T-helper 1 cell (primary cell): ENCODE measurements at regions not wholly inside any gene's neighbourhood (a gene's known extent, or its start where the extent isn't known, plus 50 kb on each side); places are given as distances from the start of the nearest gene placed in this dataset.

Experiments used
- DNase-seq, 5 donors: peaks; one replicate each; pipeline ENCODE4 v3.0.0-alpha.2; 2012 to 2020

- no peak for DNase-seq
These were observed 53.8 kb downstream of the ADM start for GRCh38 chr11:10358696-10359095.

- no peak for DNase-seq
These were observed 54.3 kb downstream of the ADM start for GRCh38 chr11:10359171-10359570.

- DNase-seq = no peak
These were observed 56.0 kb downstream of the ADM start for GRCh38 chr11:10360835-10361234.

GRCh38 chr11:10365045-10365444 is 60.2 kb downstream of the ADM start:
- no peak for DNase-seq

GRCh38 chr11:10366568-10367331 is 61.9 kb downstream of the ADM start:
- peak in 4 of 5 donors; percentile 18 to 52 (median 23) for DNase-seq

- DNase-seq = no peak
These were observed 67.2 kb downstream of the ADM start for GRCh38 chr11:10371926-10372641.

- DNase-seq = no peak
These were observed 68.5 kb downstream of the ADM start for GRCh38 chr11:10373340-10373739.

- DNase-seq = no peak
These were observed 69.1 kb downstream of the ADM start for GRCh38 chr11:10373929-10374328.

- no peak for DNase-seq
These were observed 69.5 kb downstream of the ADM start for GRCh38 chr11:10374386-10374785.

- no peak for DNase-seq
These were observed 70.6 kb downstream of the ADM start for GRCh38 chr11:10375280-10375971.

- DNase-seq = no peak
These were observed 71.2 kb downstream of the ADM start for GRCh38 chr11:10376061-10376460.

GRCh38 chr11:10377183-10377582 is 72.3 kb downstream of the ADM start:
- no peak for DNase-seq

- no peak for DNase-seq
These were observed 73.5 kb downstream of the ADM start for GRCh38 chr11:10378362-10378761.

GRCh38 chr11:10379022-10379421 is 74.1 kb downstream of the ADM start:
- DNase-seq = no peak

GRCh38 chr11:10379426-10379825 is 74.6 kb downstream of the ADM start:
- DNase-seq = no peak

- DNase-seq = no peak
These were observed 75.0 kb upstream of the AMPD3 start for GRCh38 chr11:10379871-10380568.

- DNase-seq = no peak
These were observed 74.1 kb upstream of the AMPD3 start for GRCh38 chr11:10380921-10381320.

GRCh38 chr11:10381736-10382135 is 73.3 kb upstream of the AMPD3 start:
- DNase-seq = no peak

- no peak for DNase-seq
These were observed 72.5 kb upstream of the AMPD3 start for GRCh38 chr11:10382518-10382917.

GRCh38 chr11:10385696-10386095 is 69.4 kb upstream of the AMPD3 start:
- no peak for DNase-seq

GRCh38 chr11:10386361-10386760 is 68.7 kb upstream of the AMPD3 start:
- no peak for DNase-seq

GRCh38 chr11:10386861-10387205 is 68.2 kb upstream of the AMPD3 start:
- DNase-seq = no peak
